Left lung (tissue), 4 donors: ENCODE measurements at regions not wholly inside any gene's neighbourhood (a gene's known extent, or its start where the extent isn't known, plus 50 kb on each side); places are given as distances from the start of the nearest gene placed in this dataset.

Source experiments
- ATAC-seq: fragments of 200-7000 bp; cut with Tn5 transposase; one replicate; pipeline ENCODE4 v1.9.1; 2020; ENCODE audit warnings: moderate library complexity
- DNase-seq, 4 donors: peaks; one replicate each; pipeline ENCODE4 v3.0.0-alpha.2; 2013 to 2020
- H3K27ac ChIP-seq, 2 donors: fragments of 200-600 bp; sonication (generic) in 1 of 2; one replicate each; pipeline versions ENCODE4 v1.5.0 to v1.8.0; 2020 to 2021
- H3K27me3 ChIP-seq, 2 donors: fragments of 200-600 bp; sonication (generic) in 1 of 2; one replicate each; pipeline versions ENCODE4 v1.5.0 to v1.8.0; 2020 to 2021
- H3K36me3 ChIP-seq, 2 donors: fragments of 200-600 bp; sonication (generic) in 1 of 2; one replicate each; pipeline versions ENCODE4 v1.5.0 to v1.8.0; 2020 to 2021
- H3K4me1 ChIP-seq, 2 donors: fragments of 200-600 bp; one replicate each; pipeline ENCODE4 v1.8.0; 2021
- H3K4me3 ChIP-seq, 2 donors: fragments of 200-600 bp; sonication (generic) in 1 of 2; one replicate each; pipeline versions ENCODE4 v1.5.0 to v1.8.0; 2020 to 2021; ENCODE audit warnings: mild to moderate bottlenecking in 1 of 2
- H3K9me3 ChIP-seq, 2 donors: fragments of 200-600 bp; sonication (generic) in 1 of 2; one replicate each; pipeline versions ENCODE4 v1.5.0 to v1.8.0; 2020 to 2021
- CTCF ChIP-seq, 2 donors: fragments of 200-600 bp; sonication (generic) in 1 of 2; IDR thresholded peaks; one replicate each; pipeline versions ENCODE4 v1.5.0 to v1.8.0; 2021; ENCODE audit warnings: antibody characterized with exemption in 2 of 2
- intact Hi-C, 2 donors: fragments of 100-400 bp; cut with DNase I; formaldehyde crosslinking; loops; one replicate each; pipeline versions ENCODE4 v1.11.2 to v1.14.2; 2022
- donor health status: DM: no; HTN: yes; CAD: no.
- donor health status: DM: no; HTN: no; CAD: no.

GRCh38 chr13:67438465-67438864, 208.3 kb upstream of the PCDH9 start:
- H3K4me1 ChIP-seq, result no peaks in the 10 kb centered on the region
- H3K9me3 ChIP-seq, result no peaks in the 10 kb centered on the region
- intact Hi-C loops, result no loop called here
- no peak for TF ChIP-seq CTCF (IDR thresholded peaks at IDR 0.05)
- H3K4me3 ChIP-seq, result no peak overlapping the region
- H3K27ac ChIP-seq, result no peak overlapping the region
- DNase-seq (no peak), ATAC-seq (no peak)
- H3K36me3 ChIP-seq, result no peaks in the 10 kb centered on the region
- no peaks in the 10 kb centered on the region for H3K27me3 ChIP-seq

- no peak for ATAC-seq
- no peak for DNase-seq
- Histone ChIP-seq H3K9me3 (no peaks in the 10 kb centered on the region), H3K4me3 (no peak overlapping the region), H3K4me1 (no peaks in the 10 kb centered on the region), H3K27ac (no peak overlapping the region), H3K27me3 (no peaks in the 10 kb centered on the region), H3K36me3 (no peaks in the 10 kb centered on the region)
- no peak for TF ChIP-seq CTCF (IDR thresholded peaks at IDR 0.05)
- intact Hi-C loops, result no loop called here
Measured at GRCh38 chr13:67437244-67437643, 207.1 kb upstream of the PCDH9 start.

GRCh38 chr13:67421475-67421874, 191.3 kb upstream of the PCDH9 start:
- Histone ChIP-seq H3K4me3 (no peak overlapping the region), H3K27me3 (no peaks in the 10 kb centered on the region), H3K4me1 (no peaks in the 10 kb centered on the region), H3K36me3 (no peaks in the 10 kb centered on the region), H3K9me3 (no peaks in the 10 kb centered on the region), H3K27ac (no peak overlapping the region)
- no peak for DNase-seq
- ATAC-seq, result no peak
- TF ChIP-seq CTCF (IDR thresholded peaks at IDR 0.05), result no peak
- intact Hi-C loops, result no loop called here

- Histone ChIP-seq H3K4me1 (no peaks in the 10 kb centered on the region), H3K27me3 (no peaks in the 10 kb centered on the region), H3K36me3 (no peaks in the 10 kb centered on the region), H3K9me3 (no peaks in the 10 kb centered on the region), H3K4me3 (no peak overlapping the region), H3K27ac (no peak overlapping the region)
- ATAC-seq (peak; percentile 94), DNase-seq (peak in 1 of 4 donors; percentile 79)
- no peak for TF ChIP-seq CTCF (IDR thresholded peaks at IDR 0.05)
- intact Hi-C loops, result no loop called here
Measured at GRCh38 chr13:67416047-67416925, 186.2 kb upstream of the PCDH9 start.

GRCh38 chr13:67410645-67411044, 180.5 kb upstream of the PCDH9 start:
- no peak for TF ChIP-seq CTCF (IDR thresholded peaks at IDR 0.05)
- intact Hi-C loops, result no loop called here

More at GRCh38 chr13:67410645-67411044, 180.5 kb upstream of the PCDH9 start:
- DNase-seq (no peak), ATAC-seq (no peak)
- no peaks in the 10 kb centered on the region for H3K9me3 ChIP-seq
- no peak overlapping the region for H3K27ac ChIP-seq
- no peak overlapping the region for H3K4me3 ChIP-seq
- H3K27me3 ChIP-seq, result no peaks in the 10 kb centered on the region
- no peaks in the 10 kb centered on the region for H3K4me1 ChIP-seq
- no peaks in the 10 kb centered on the region for H3K36me3 ChIP-seq
